Bronchial epithelial cell (primary cell): ENCODE measurements at regions not wholly inside any gene's neighbourhood (a gene's known extent, or its start where the extent isn't known, plus 50 kb on each side); places are given as distances from the start of the nearest gene placed in this dataset.

ENCODE experiments used
- DNase-seq: peaks from one replicate; pipeline ENCODE4 v3.0.0-alpha.2; 2010; ENCODE audit warnings: low read depth
- FAIRE-seq: peaks from 2 replicates; lab custom pipeline; 2011; peaks lifted over from hg19 to GRCh38; lab: Jason Lieb, UNC
- H3K27me3 ChIP-seq: 2 replicates; pipeline ENCODE4 v1.5.1; 2011; ENCODE audit warnings: low read length; ENCODE audit not compliant: control insufficient read depth, insufficient read depth
- H3K36me3 ChIP-seq: 2 replicates; pipeline ENCODE4 v1.5.1; 2011; ENCODE audit warnings: low read length; ENCODE audit not compliant: control insufficient read depth, insufficient read depth
- H3K4me3 ChIP-seq: 2 replicates; pipeline ENCODE4 v1.5.1; 2011; ENCODE audit warnings: mild to moderate bottlenecking, low read depth, low read length, control low read depth
- TF ChIP-seq, protein P1 (sequence below): IDR thresholded peaks from 2 replicates; pipeline ENCODE4 v1.5.1; 2011; ENCODE audit warnings: mild to moderate bottlenecking, moderate library complexity, low read length, control low read depth, inconsistent platforms; ENCODE audit not compliant: insufficient read depth, severe bottlenecking

DNA sequence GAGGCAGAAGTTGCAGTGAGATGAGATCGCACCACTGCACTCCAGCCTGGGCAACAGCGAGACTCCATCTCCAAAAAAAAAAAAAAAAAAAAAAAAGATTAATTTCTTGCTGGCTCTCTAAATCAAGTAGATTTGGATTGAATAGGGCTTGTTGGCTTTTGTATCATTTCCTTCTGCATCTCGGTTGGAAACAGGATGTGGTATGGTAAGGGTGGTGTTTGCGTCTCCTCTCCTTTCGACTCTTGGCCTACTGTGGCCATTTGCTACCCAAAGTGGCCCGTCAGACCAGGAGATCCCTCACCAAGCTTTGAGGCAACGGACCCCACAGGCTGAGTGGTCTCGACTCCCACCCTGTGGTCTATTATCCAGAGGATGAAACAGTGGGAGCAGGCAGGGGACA, 168.0 kb upstream of the IRX3 start:
- no peaks in the 10 kb centered on the region for H3K27me3 ChIP-seq
- DNase-seq = no peak
- no peaks in the 10 kb centered on the region for H3K36me3 ChIP-seq
- no peak overlapping the region for H3K4me3 ChIP-seq
- no peak for FAIRE-seq
- TF ChIP-seq, protein P1, sequence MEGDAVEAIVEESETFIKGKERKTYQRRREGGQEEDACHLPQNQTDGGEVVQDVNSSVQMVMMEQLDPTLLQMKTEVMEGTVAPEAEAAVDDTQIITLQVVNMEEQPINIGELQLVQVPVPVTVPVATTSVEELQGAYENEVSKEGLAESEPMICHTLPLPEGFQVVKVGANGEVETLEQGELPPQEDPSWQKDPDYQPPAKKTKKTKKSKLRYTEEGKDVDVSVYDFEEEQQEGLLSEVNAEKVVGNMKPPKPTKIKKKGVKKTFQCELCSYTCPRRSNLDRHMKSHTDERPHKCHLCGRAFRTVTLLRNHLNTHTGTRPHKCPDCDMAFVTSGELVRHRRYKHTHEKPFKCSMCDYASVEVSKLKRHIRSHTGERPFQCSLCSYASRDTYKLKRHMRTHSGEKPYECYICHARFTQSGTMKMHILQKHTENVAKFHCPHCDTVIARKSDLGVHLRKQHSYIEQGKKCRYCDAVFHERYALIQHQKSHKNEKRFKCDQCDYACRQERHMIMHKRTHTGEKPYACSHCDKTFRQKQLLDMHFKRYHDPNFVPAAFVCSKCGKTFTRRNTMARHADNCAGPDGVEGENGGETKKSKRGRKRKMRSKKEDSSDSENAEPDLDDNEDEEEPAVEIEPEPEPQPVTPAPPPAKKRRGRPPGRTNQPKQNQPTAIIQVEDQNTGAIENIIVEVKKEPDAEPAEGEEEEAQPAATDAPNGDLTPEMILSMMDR = no peak

DNA sequence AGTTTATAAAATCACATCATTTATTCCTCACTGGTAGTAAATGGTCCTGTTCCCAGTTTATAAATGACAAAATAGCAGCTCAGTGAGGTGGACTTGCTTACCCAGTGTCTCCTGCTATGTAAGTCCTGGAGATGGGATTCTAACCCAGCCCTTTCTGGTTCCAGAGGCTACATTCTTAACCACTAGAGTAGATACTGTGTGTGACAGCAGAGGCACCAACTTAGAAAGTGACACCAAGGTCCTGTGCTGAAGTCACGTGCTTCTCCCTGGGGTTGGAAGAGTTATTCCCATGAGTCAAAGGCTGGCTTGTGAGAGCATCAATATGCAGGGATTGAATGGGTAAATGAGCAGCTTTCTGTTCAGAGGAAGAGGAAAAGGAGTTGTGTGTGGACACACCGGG, 167.3 kb upstream of the IRX3 start:
- TF ChIP-seq, protein P1 = no peak
- Histone ChIP-seq H3K27me3 (no peaks in the 10 kb centered on the region), H3K36me3 (no peaks in the 10 kb centered on the region), H3K4me3 (no peak overlapping the region)
- DNase-seq = no peak
- FAIRE-seq = no peak

DNA sequence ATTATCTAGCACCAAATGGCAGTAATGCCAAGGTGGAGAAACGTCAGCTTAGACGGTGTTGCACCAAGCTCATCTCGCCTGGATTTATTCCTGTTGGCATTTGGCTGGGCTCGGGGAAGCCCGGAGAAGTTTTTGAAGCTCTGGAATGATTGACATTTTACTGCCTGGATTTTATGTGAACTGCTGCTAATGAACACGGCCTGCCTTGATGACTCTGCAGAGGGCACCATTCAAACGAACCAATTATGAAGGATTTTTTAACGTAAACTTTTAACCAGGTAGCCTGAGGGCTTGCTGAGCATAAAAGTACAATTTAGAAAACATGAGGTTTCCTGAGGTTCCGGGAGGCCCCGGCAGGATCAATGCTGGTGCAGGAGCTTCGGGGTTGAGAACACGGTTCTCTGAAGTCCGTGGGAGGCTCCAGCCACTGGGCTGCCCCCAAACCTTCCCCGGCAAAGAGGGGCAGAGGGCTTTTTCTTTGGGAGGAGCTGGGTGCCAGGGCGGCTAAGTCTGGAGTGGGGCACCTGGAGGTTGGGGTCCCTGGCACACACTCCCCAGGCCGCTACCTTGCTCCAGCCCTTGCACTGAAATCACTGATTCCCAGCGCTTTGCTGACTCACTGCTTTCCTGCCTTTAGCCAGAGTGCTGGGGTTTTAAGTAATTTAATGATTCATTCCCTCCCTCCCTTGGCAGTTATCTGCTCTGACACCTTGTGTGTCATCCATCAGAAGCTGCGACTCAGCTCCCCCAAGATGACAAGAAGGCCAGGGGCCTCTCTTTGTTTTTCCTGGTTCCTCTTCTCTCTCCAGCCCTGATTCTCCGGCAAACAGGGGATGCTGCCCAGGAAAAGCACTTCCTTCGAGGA, 161.2 kb upstream of the IRX3 start:
- Histone ChIP-seq H3K4me3 (no peak overlapping the region), H3K27me3 (no peaks in the 10 kb centered on the region), H3K36me3 (no peaks in the 10 kb centered on the region)
- DNase-seq = peak; percentile 91
- FAIRE-seq = peak; percentile 13
- TF ChIP-seq, protein P1 = no peak

DNA sequence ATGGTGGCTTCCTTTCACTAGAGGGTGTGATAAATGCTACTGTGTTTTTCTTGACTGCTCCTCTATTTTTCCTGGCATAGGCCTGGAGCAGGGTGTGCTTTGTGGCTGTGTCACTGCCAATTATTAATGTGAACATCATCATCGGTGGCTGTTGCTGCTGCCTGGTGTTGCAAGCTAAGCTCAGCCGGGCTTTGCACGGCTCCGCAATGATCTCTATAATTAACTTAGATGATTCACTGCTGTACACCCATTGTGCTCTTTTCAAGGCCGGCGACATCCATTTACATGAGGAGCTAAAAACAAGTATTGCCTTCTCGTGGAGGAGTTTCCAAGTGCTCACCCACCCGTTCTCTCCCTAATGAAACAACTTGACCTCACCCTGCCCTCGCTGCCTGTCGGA, 160.1 kb upstream of the IRX3 start:
- TF ChIP-seq, protein P1 = no peak
- FAIRE-seq = no peak
- no peaks in the 10 kb centered on the region for H3K36me3 ChIP-seq
- H3K4me3 ChIP-seq = no peak overlapping the region
- DNase-seq = peak; percentile 18
- no peaks in the 10 kb centered on the region for H3K27me3 ChIP-seq

DNA sequence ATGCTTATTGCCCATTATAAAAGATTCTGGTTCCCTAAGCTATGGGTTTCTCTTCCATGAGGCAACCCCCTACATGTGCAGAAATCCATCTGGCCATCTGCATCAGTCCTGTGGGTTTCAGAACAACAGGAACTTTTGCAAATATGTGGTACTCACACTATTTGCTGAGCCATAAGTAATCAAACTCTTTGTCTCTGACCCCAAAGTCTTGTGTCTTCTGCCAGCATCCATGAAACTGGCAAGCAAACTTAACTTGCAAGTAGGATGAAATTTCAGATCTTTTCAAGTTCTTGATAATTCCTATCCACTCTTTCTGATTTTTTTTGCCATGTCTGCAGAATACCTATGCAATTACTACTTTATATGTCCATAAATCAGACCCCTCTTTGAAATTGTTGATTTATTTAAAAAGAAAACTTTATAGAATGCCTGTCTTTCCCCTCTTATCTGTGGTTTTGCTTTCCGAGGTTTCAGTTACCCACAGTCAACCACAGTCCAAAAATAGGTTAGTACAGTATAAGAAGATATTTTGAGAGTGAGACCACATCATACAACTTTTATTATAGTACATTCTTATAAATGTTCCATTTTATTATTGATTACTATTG, 158.4 kb upstream of the IRX3 start:
- no peak overlapping the region for H3K4me3 ChIP-seq
- no peak for DNase-seq
- H3K27me3 ChIP-seq = no peaks in the 10 kb centered on the region
- TF ChIP-seq, protein P1 = no peak
- no peaks in the 10 kb centered on the region for H3K36me3 ChIP-seq
- no peak for FAIRE-seq
